ENCODE measurements at regions not wholly inside any gene's neighbourhood (a gene's known extent, or its start where the extent isn't known, plus 50 kb on each side); places are given as distances from the start of the nearest gene placed in this dataset.

DNA sequence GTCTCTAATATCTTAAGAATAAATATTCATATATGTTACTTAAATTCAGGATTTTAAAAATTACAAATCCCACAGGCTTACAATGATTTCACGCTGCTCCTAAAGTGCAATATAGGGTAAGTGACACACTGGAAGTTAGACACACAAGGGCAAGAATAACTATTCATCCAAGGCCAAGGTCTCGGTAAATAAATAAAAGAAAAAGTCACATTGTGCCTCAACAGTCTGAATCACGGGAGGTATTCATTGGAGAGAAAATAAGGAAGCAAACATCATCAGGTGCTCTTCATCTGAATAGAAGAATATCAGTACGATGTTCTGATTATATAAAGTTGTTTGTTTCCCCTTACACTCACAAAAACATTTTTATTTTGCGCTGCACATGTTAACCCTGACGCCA is 820.2 kb downstream of the TRIB2 start:
- TF ChIP-seq ZNF431 (CRISPR knock-in tag; IDR thresholded peaks at IDR 0.05) (no peak), RNF2 (IDR thresholded peaks at IDR 0.05) (no peak), HDAC2 (IDR thresholded peaks at IDR 0.05) (no peak), BMI1 (IDR thresholded peaks at IDR 0.05; ENCODE audit: low read length) (no peak), ZNF232 (CRISPR knock-in tag; IDR thresholded peaks at IDR 0.05) (no peak), L3MBTL2 (IDR thresholded peaks at IDR 0.05) (no peak), ELF4 (CRISPR knock-in tag; IDR thresholded peaks at IDR 0.05) (no peak), ZNF274 (IDR thresholded peaks at IDR 0.05; ENCODE audit: borderline replicate concordance, low read depth, low read length) (no peak)
- TF ChIP-seq, protein P1, sequence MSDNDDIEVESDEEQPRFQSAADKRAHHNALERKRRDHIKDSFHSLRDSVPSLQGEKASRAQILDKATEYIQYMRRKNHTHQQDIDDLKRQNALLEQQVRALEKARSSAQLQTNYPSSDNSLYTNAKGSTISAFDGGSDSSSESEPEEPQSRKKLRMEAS (CRISPR knock-in tag; IDR thresholded peaks at IDR 0.05) = no peak
- TF ChIP-seq, protein P2, sequence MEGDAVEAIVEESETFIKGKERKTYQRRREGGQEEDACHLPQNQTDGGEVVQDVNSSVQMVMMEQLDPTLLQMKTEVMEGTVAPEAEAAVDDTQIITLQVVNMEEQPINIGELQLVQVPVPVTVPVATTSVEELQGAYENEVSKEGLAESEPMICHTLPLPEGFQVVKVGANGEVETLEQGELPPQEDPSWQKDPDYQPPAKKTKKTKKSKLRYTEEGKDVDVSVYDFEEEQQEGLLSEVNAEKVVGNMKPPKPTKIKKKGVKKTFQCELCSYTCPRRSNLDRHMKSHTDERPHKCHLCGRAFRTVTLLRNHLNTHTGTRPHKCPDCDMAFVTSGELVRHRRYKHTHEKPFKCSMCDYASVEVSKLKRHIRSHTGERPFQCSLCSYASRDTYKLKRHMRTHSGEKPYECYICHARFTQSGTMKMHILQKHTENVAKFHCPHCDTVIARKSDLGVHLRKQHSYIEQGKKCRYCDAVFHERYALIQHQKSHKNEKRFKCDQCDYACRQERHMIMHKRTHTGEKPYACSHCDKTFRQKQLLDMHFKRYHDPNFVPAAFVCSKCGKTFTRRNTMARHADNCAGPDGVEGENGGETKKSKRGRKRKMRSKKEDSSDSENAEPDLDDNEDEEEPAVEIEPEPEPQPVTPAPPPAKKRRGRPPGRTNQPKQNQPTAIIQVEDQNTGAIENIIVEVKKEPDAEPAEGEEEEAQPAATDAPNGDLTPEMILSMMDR (IDR thresholded peaks at IDR 0.05 in 2 of 3, conservative IDR thresholded peaks at IDR 0.05 in 1 of 3; ENCODE audit: insufficient read depth in 2 of 3, low read depth in 1 of 3, low read length in 3 of 3) = no peak
- TF ChIP-seq, protein P3, sequence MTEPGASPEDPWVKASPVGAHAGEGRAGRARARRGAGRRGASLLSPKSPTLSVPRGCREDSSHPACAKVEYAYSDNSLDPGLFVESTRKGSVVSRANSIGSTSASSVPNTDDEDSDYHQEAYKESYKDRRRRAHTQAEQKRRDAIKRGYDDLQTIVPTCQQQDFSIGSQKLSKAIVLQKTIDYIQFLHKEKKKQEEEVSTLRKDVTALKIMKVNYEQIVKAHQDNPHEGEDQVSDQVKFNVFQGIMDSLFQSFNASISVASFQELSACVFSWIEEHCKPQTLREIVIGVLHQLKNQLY (CRISPR knock-in tag; conservative IDR thresholded peaks at IDR 0.05) = no peak
